ENCODE measurements at regions not wholly inside any gene's neighbourhood (a gene's known extent, or its start where the extent isn't known, plus 50 kb on each side); places are given as distances from the start of the nearest gene placed in this dataset.
A peak's percentile ranks its signal among the peaks of the same experiment; 100 is the strongest.
"Not testable (repeated sequence)": the region's sequence is repeated elsewhere in the genome, so short reads cannot be mapped to it uniquely, and the experiment has no call there.

DNA sequence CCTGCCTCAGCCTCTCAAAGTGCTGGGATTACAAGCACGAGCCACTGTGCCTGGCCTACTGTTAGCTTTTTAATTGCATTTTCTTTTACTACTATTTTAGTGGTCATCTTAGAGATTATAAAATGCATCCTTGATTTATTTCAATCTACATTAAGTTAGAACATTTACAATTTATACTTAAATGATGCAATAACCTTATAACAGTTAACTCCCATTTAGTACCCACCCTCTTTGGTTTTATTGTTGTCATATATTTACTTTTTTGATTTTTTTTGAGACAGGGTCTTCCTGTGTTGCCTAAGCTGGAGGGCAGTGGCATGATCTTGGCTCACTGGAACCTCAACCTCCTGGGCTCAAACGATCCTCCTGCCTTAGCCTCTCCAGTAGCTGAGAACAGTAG is 77.3 kb downstream of the PPCDC start:
- no peak overlapping the region for H3K27ac ChIP-seq
- H3K4me3 ChIP-seq: no peak overlapping the region

- Histone ChIP-seq H3K4me3 (no peak overlapping the region), H3K27ac (peak overlapping the region in 13 of 21 experiments; percentile 7 to 77 (median 35))
Observed at GRCh38 chr15:75104804-75105557, 81.6 kb downstream of the PPCDC start.

GRCh38 chr15:75107516-75107907 is 84.1 kb downstream of the PPCDC start:
- H3K4me3 ChIP-seq: no peak overlapping the region

DNA sequence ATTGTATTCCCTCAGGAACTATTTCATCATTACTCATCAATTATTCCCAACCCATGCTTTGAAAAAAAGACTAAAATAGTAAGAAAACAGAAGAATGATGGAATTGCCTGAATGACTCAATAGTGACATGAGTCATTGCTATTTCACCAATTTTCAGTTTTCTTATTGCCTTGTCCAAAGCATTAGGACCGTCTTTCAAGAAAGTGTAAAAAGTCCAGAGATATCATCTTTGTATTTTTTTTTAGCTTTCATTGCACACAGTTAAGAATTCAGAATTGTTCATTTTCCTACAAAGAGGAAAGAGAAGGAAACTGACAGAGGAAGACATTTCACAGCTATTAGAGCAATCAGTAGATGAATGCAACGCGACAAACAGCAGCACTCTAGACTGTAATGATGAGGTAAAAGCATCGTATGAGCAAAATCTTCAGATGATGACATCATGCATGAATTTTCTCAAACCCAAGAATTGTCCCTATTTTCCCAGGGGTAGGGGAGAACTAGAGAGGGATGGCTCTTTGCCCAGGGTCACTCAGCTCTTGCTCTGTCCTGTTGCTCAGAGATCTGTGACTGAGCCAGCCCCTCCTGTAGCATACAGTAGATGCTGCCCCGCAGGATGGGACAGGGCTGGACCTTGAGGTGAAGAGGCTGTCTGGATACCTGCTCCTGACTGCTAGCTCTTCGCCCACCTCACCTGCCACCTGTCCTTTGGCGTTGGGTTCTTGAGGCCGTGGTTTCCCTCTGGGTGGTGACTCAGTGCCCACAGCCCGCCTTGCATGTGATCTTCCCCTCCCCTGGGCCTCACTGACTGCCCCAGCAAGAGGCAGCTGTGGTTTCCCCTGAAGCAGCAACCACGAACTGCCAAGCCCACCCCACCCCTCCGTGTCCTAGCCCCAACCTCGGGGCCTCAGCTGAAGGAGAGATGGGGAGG is 84.8 kb downstream of the PPCDC start:
- H3K27ac ChIP-seq: peak overlapping the region in 11 of 21 experiments; percentile 3 to 68 (median 31)

More at GRCh38 chr15:75107516-75107907, 84.1 kb downstream of the PPCDC start:
- H3K27ac ChIP-seq: no peak overlapping the region

GRCh38 chr15:75109021-75109735 is 85.8 kb downstream of the PPCDC start:
- H3K4me3 ChIP-seq: no peak overlapping the region
- H3K27ac ChIP-seq: peak overlapping the region in 10 of 21 experiments; percentile 3 to 67 (median 27)

More for the DNA sequence above, 84.8 kb downstream of the PPCDC start:
- H3K4me3 ChIP-seq: no peak overlapping the region

GRCh38 chr15:75109736-75110130 is 86.3 kb downstream of the PPCDC start:
- Histone ChIP-seq H3K4me3 (no peak overlapping the region), H3K27ac (peak overlapping the region in 5 of 21 experiments; percentile 10 to 67 (median 21))

- Histone ChIP-seq H3K27ac (peak overlapping the region in 3 of 21 experiments; percentile 2 to 63 (median 30)), H3K4me3 (no peak overlapping the region)
Observed at GRCh38 chr15:75112278-75112847, 89.0 kb downstream of the PPCDC start.

DNA sequence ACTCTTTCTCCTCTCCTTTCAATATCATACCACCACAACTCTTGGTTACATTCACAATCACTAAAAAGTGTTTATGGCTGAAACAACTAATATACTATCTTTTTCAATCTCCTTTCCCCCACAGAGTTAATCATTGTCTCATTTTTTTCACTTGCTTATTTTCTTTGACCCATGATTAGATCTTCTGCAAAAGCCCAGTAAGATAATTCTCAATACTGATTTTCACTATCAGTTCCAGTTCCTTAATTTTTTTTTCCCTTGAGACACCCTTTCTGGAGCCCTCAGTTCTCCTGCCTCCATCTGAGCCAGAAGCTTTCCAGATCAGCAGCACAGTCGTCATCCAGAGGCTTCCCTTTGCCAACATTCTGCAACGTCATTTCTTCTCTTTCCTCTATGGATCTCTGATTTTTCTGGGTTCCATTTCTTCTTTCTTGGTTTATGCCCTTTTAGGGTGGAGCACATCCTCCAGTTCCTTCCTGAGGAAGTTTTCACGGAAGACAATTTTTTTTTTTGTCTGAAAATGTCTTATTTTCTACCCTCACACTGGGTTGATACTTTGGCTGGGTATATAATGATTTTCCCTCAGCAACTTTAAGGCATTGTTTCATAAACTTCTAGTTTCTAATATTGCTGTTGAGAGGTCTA is 88.7 kb upstream of the C15orf39 start:
- Histone ChIP-seq H3K4me3 (no peak overlapping the region), H3K27ac (peak overlapping the region in 3 of 21 experiments; percentile 2 to 63 (median 30))

GRCh38 chr15:75114327-75114726 is 87.4 kb upstream of the C15orf39 start:
- Histone ChIP-seq H3K4me3 (no peak overlapping the region), H3K27ac (no peak overlapping the region)

GRCh38 chr15:75114796-75115195 is 86.9 kb upstream of the C15orf39 start:
- no peak overlapping the region for H3K4me3 ChIP-seq
- no peak overlapping the region for H3K27ac ChIP-seq

- H3K4me3 ChIP-seq, H3K27ac ChIP-seq: not testable (repeated sequence)
Observed at GRCh38 chr15:75115411-75115913, 86.2 kb upstream of the C15orf39 start.

DNA sequence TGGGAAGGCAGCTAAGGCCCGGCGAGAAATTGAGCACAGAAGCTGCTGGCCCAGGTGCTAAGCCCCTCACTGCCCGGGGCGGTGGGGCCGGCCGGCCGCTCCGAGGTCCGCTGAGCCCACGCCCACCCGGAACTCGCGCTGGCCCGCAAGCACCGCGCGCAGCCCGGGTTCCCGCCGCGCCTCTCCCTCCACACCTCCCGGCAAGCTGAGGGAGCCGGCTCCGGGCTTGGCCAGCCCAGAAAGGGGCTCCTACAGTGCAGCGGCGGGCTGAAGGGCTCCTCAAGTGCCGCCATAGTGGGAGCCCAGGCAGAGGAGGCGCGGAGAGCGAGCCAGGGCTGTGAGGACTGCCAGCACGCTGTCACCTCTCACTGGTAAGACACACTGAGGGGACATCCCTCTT is 85.5 kb upstream of the C15orf39 start:
- H3K4me3 ChIP-seq, H3K27ac ChIP-seq: not testable (repeated sequence)

- Histone ChIP-seq H3K4me3 (no peak overlapping the region), H3K27ac (no peak overlapping the region)
Observed at GRCh38 chr15:75117993-75118392, 83.7 kb upstream of the C15orf39 start.

- not testable (repeated sequence) for H3K27ac ChIP-seq, H3K4me3 ChIP-seq
Observed at GRCh38 chr15:75119312-75119711, 82.4 kb upstream of the C15orf39 start.

GRCh38 chr15:75121491-75121890 is 80.2 kb upstream of the C15orf39 start:
- no peak overlapping the region for H3K27ac ChIP-seq

GRCh38 chr15:75123395-75123794 is 78.3 kb upstream of the C15orf39 start:
- H3K27ac ChIP-seq: peak overlapping the region in 8 of 21 experiments; percentile 24 to 64 (median 52)

More at GRCh38 chr15:75121491-75121890, 80.2 kb upstream of the C15orf39 start:
- no peak overlapping the region for H3K4me3 ChIP-seq

GRCh38 chr15:75124278-75124677 is 77.4 kb upstream of the C15orf39 start:
- peak overlapping the region in 11 of 21 experiments; percentile 7 to 65 (median 51) for H3K27ac ChIP-seq
- H3K4me3 ChIP-seq: not testable (repeated sequence)

More at GRCh38 chr15:75123395-75123794, 78.3 kb upstream of the C15orf39 start:
- no peak overlapping the region for H3K4me3 ChIP-seq

DNA sequence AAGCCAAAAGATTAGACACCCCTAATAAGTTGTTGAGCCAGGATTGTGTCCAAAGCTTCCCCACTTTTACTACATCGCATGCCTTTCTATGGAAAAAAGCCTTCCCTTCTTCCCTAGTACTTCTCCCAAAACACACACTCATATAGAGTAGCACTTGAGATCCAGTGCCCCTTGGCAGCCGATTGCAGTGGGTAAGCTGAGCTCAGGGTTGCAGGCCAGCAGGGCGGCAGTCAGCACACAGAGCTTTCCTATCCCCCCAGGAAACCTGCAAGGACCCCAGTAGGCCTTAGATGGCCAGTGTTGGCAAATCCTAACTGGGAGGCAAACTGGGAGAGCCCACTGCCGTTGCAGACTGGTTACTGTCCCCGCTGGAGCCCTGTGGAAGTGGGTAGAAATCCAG is 75.7 kb upstream of the C15orf39 start:
- H3K4me3 ChIP-seq: no peak overlapping the region
- peak overlapping the region in 3 of 21 experiments; percentile 3 to 64 (median 33) for H3K27ac ChIP-seq
